ENCODE measurements at regions not wholly inside any gene's neighbourhood (a gene's known extent, or its start where the extent isn't known, plus 50 kb on each side); places are given as distances from the start of the nearest gene placed in this dataset.
"Not testable (repeated sequence)": the region's sequence is repeated elsewhere in the genome, so short reads cannot be mapped to it uniquely, and the experiment has no call there.

DNA sequence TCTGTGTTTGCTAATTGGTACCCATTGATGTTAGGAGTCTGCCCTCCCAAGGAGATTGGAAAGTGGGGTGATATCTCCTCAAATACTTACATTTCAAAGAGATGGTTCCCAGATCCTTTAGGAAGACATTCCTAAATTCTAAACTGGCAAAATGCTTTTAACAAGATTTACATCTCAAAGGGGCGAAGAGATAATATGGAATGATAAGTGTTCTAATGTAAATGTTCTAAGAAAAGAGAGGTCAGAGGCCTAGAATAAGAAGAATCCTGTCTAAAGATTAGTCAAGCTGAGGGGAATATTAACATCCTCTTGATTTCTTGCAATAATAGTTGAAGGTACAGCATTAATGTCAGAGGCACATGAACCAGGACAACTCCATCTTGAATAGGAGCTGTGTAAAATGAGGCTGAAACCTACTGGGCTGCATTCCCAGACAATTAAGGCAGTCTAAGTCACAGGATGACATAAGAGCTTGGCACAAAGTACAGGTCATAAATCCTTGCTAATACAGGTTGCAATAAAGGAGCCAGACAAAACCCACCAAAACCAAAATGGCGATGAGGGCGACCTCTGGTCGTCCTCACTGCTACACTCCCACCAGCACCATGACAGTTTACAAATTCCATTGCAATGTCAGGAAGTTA, 2248.1 kb downstream of the ARAP2 start:
- Histone ChIP-seq H3K4me1 (no peaks in the 10 kb centered on the region), H3K27ac (no peak overlapping the region), H3K4me3 (no peak overlapping the region), H3K36me3 (no peaks in the 10 kb centered on the region), H3K9me3 (no peaks in the 10 kb centered on the region), H3K27me3 (no peaks in the 10 kb centered on the region)
- DNase-seq (ENCODE audit: low spot score in 2 of 2), result no peak
- TF ChIP-seq POLR2A (IDR thresholded peaks at IDR 0.05), result no peak
- TF ChIP-seq, protein P1, sequence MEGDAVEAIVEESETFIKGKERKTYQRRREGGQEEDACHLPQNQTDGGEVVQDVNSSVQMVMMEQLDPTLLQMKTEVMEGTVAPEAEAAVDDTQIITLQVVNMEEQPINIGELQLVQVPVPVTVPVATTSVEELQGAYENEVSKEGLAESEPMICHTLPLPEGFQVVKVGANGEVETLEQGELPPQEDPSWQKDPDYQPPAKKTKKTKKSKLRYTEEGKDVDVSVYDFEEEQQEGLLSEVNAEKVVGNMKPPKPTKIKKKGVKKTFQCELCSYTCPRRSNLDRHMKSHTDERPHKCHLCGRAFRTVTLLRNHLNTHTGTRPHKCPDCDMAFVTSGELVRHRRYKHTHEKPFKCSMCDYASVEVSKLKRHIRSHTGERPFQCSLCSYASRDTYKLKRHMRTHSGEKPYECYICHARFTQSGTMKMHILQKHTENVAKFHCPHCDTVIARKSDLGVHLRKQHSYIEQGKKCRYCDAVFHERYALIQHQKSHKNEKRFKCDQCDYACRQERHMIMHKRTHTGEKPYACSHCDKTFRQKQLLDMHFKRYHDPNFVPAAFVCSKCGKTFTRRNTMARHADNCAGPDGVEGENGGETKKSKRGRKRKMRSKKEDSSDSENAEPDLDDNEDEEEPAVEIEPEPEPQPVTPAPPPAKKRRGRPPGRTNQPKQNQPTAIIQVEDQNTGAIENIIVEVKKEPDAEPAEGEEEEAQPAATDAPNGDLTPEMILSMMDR (IDR thresholded peaks at IDR 0.05), result no peak
- no peak for TF ChIP-seq EP300 (IDR thresholded peaks at IDR 0.05)
- WGBS, 2 donors, result 79 to 90% methylated on average over 4 of the region's 4 CpGs

DNA sequence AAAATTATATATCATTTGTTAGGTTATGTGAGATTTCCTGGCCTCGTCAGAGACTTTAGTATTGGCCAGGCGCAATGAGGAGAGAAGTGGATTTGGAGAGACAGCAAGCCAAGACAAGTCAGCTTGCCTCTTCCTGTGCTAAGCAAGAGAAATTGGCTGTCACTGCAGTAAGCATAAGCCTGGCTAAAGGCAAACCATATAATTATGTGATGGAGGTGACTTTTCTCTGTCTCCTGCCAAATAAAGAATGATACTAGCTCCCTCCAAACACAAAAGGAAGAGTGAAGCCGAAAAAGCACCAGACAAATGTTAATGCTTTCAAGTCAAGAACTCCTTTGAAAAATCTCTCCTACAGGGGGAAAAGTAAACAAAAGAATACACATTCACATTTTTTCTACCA, 2246.0 kb downstream of the ARAP2 start:
- TF ChIP-seq, protein P1 (IDR thresholded peaks at IDR 0.05), result no peak
- TF ChIP-seq EP300 (IDR thresholded peaks at IDR 0.05) (no peak), POLR2A (IDR thresholded peaks at IDR 0.05) (no peak)
- H3K4me3 ChIP-seq, result no peak overlapping the region
- no peak for DNase-seq (ENCODE audit: low spot score in 2 of 2)
- WGBS, 2 donors, result 64 to 66% methylated on average over 3 of the region's 3 CpGs
- no peaks in the 10 kb centered on the region for H3K36me3 ChIP-seq
- H3K9me3 ChIP-seq, result no peaks in the 10 kb centered on the region
- H3K4me1 ChIP-seq, result no peaks in the 10 kb centered on the region
- no peak overlapping the region for H3K27ac ChIP-seq
- H3K27me3 ChIP-seq, result no peaks in the 10 kb centered on the region

DNA sequence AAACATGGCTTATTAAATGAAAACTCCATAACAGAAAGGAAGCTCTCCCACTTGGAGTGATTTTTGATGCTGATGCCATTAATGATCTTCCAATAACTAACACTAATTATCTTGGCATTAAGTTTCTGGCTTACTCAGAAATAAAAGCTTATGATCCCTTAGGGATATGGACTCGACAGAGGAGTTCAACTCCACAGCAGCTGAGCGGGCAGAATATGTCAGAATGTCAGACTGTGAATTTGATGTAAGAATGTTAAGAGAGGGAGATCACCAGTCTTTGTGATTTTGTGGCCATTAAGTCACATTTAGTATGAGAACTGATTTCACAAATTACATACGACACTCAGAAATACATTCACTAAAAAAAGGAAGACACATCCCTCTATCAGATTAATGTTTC, 2244.0 kb downstream of the ARAP2 start:
- no peaks in the 10 kb centered on the region for H3K9me3 ChIP-seq
- DNase-seq (ENCODE audit: low spot score in 2 of 2), result no peak
- H3K27ac ChIP-seq, result no peak overlapping the region
- H3K4me3 ChIP-seq, result no peak overlapping the region
- WGBS, 2 donors, result 55 to 72% methylated on average over 3 of the region's 3 CpGs
- H3K27me3 ChIP-seq, result no peaks in the 10 kb centered on the region
- TF ChIP-seq, protein P1 (IDR thresholded peaks at IDR 0.05), result no peak
- TF ChIP-seq POLR2A (IDR thresholded peaks at IDR 0.05) (no peak), EP300 (IDR thresholded peaks at IDR 0.05) (no peak)
- no peaks in the 10 kb centered on the region for H3K4me1 ChIP-seq
- H3K36me3 ChIP-seq, result no peaks in the 10 kb centered on the region

DNA sequence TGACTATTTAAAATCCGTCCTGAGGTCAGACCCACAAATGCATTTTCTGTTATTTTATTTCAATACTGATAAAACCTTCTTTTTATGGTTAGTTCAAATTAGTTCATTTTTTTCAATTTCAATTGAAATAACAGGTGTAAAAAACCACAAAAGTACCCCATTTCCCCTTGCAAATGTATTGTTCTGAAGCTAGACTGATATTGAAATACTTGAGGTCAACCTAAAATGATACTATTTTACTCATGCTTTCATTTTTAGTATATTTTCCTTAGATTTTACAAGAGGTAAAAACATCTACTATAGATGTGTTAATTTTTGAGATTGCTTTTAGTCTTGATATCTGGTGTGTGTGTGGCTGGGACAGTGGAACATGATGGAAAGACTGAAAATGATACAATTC, 2237.8 kb downstream of the ARAP2 start:
- H3K27ac ChIP-seq; H3K36me3 ChIP-seq; H3K9me3 ChIP-seq; H3K27me3 ChIP-seq; H3K4me3 ChIP-seq; DNase-seq (ENCODE audit: low spot score in 2 of 2); H3K4me1 ChIP-seq: not testable (repeated sequence)
- 95% methylated on average over 1 of the region's 1 CpG for WGBS, 2 donors

DNA sequence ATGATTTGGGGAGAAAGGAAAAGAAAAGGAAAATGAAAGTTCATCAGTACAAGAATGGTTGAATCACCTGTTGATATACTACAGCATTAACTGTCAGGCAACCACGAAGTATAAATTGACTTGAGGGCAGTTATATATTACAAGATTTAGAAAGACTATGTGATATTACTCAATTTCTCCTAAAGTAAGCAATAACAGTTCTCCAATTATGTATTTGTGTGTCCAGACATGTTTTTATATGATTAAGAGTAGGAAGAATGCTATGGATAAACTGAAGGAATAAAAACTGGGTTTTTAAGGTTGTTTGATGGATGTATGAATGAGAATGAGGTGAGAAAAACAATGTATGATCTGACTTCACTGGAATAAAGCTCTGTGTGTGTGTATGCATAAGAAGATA, 2234.4 kb downstream of the ARAP2 start:
- 65 to 72% methylated on average over 1 of the region's 1 CpG for WGBS, 2 donors
- no peak overlapping the region for H3K4me3 ChIP-seq
- H3K36me3 ChIP-seq, result no peaks in the 10 kb centered on the region
- TF ChIP-seq, protein P1 (IDR thresholded peaks at IDR 0.05), result no peak
- TF ChIP-seq POLR2A (IDR thresholded peaks at IDR 0.05) (no peak), EP300 (IDR thresholded peaks at IDR 0.05) (no peak)
- no peaks in the 10 kb centered on the region for H3K27me3 ChIP-seq
- H3K9me3 ChIP-seq, result no peaks in the 10 kb centered on the region
- DNase-seq (ENCODE audit: low spot score in 2 of 2), result no peak
- H3K27ac ChIP-seq, result no peak overlapping the region
- H3K4me1 ChIP-seq, result no peaks in the 10 kb centered on the region
